Glomerular visceral epithelial cell (primary cell): ENCODE measurements at regions not wholly inside any gene's neighbourhood (a gene's known extent, or its start where the extent isn't known, plus 50 kb on each side); places are given as distances from the start of the nearest gene placed in this dataset.
"Not testable (repeated sequence)": the region's sequence is repeated elsewhere in the genome, so short reads cannot be mapped to it uniquely, and the experiment has no call there.

Source experiments
- DNase-seq: peaks from one replicate; pipeline ENCODE4 v3.0.0-alpha.2; 2016; ENCODE audit errors: extremely low spot score

- peak; percentile 68 for DNase-seq
Measured at GRCh38 chr6:106746652-106747051, 117.3 kb downstream of the QRSL1 start.

GRCh38 chr6:106745824-106746582 is 116.6 kb downstream of the QRSL1 start:
- DNase-seq: peak; percentile 9

- DNase-seq: no peak
Measured at GRCh38 chr6:106745197-106745770, 115.9 kb downstream of the QRSL1 start.

GRCh38 chr6:106744781-106745180 is 115.4 kb downstream of the QRSL1 start:
- DNase-seq: no peak

- DNase-seq: not testable (repeated sequence)
Measured at GRCh38 chr6:106744029-106744428, 114.7 kb downstream of the QRSL1 start.

- DNase-seq: no peak
Measured at GRCh38 chr6:106743612-106744011, 114.2 kb downstream of the QRSL1 start.

- DNase-seq: no peak
Measured at GRCh38 chr6:106740287-106740686, 110.9 kb downstream of the QRSL1 start.

GRCh38 chr6:106739387-106739786 is 110.0 kb downstream of the QRSL1 start:
- DNase-seq: peak; percentile 88

GRCh38 chr6:106736502-106736901 is 107.1 kb downstream of the QRSL1 start:
- no peak for DNase-seq

DNA sequence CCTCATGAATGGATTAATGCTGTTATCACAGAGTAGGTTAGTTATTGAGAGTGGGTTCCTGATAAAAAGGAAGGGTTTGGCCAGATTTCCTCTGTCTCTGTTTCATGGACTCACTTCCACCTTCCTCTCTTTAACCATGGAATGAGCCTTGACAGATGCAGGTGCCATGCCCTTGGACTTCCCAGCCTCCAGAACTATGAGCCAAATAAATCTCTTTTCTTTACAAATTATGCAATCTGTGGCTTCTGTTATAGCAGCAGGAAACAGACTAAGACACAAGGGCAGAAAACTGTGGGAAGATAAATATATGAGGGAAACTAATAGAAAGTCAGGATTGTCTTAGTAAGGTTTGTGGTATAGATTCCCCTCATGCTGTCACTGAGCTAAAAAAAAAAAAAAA is 106.5 kb downstream of the QRSL1 start:
- no peak for DNase-seq

GRCh38 chr6:106735136-106735633 is 105.8 kb downstream of the QRSL1 start:
- no peak for DNase-seq

- DNase-seq: no peak
Measured at GRCh38 chr6:106733386-106733785, 104.0 kb downstream of the QRSL1 start.

DNA sequence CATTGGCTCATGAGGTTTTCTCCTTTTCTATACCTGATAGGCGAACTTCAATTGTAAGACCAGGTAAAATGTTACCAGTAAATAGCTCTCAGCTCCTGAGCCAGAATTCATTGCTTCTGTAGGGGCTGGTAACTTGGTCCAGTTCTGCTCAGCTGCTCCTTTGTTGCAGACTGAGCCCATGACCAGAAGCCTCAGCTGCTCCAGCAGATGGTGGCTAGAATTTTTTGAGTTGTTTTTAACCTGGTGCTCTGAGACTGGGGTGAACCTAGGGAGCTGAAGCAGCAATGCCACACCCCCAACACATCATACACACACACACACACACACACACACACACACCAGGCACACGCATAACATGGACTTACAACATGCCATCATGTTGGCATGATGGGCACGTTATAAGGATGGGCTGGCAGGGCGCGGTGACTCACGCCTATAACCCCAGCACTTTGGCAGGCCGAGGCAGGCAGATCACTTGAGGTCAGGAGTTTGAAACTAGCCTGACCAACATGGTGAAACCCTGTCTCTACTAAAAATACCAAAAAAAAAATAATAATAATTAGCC is 103.1 kb downstream of the QRSL1 start:
- DNase-seq: no peak

DNA sequence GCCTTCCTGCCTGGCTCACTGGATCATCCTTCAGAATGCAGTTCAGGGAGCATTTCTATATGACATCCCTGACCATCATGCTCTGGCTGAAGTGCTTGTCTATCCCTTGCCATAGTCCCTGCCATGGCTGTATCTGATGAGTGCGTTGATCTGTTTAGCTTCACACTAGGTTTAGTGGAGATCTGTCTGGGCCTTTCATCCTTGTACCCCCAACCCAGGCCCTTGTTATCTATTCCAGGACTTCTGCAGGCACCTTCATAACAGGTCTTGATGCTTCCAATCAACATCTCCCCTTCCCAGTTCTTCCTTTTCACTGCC is 102.4 kb downstream of the QRSL1 start:
- DNase-seq: no peak

DNA sequence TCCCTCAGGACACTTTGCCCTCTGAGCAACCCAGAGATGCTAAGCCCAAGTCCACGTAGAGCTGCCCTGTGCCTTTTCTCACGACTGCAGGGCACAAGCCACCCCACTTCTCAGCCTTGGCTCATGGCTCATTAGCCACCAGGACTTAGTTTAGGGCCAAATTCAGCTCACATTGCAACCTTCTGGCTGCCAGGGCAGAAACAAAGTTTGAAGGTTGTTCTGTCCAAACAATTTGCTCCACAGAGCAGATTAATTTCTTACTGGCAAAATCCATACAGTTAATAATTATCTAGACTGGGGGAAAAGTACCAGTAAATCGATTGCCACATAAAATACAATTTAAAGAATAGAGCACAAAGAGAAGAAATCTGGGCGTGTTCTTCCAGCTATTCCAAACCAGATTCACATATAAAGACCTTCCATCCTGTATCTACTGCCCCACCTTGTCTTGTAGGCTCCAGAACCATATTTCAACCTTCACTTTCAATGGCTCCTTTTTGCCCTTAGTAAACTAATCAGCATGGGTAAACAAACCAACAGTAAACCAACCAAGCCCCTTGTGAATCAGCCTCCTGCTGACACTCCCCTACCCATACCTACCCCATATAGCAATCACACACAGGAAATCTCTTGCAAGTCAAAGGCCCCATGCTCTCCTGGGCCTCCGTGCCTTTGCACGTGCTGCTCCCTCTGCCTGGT is 101.9 kb downstream of the QRSL1 start:
- DNase-seq: peak; percentile 51

DNA sequence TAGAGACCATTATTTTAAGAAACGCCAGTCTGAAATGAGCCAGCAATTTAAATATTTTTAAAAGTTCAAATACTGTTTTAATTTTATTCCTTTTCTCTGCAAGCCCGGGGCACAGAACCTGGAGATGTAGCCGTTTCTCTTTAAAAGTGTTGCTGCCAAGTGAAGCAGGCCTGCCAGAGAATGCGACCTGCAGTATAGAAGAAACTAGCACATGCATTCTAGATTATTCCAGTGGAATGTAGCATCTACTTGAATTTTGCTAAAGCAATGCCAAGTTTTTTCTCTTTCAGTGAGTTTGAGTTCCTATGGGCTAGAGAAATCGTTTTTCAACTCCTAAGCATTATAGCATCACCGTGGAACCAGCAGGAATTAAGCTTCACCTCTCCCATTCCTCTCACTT is 101.3 kb downstream of the QRSL1 start:
- DNase-seq: no peak

DNA sequence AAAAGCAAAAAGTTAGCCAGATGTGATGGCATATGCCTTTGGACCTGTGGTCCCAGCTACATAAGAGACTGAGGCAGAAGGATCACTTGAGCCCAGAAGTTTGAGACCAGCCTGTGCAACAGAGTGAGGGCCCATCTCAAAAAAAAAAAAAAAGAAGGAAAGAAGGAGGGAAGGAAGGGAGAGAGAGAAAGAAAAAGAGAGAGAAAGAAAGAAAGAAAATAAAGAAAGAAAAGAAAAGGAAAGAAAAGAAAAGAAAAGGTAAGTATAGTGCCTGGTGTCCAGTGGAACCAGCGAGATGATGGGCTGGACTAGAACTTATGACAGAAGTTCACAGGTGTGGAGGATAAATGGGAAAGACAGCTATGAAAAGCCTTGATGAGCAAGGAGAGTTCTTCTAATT is 100.9 kb downstream of the QRSL1 start:
- DNase-seq: no peak

- DNase-seq: no peak
Measured at GRCh38 chr6:106729841-106730240, 100.5 kb downstream of the QRSL1 start.

GRCh38 chr6:106728296-106728870 is 99.0 kb downstream of the QRSL1 start:
- DNase-seq: no peak

DNA sequence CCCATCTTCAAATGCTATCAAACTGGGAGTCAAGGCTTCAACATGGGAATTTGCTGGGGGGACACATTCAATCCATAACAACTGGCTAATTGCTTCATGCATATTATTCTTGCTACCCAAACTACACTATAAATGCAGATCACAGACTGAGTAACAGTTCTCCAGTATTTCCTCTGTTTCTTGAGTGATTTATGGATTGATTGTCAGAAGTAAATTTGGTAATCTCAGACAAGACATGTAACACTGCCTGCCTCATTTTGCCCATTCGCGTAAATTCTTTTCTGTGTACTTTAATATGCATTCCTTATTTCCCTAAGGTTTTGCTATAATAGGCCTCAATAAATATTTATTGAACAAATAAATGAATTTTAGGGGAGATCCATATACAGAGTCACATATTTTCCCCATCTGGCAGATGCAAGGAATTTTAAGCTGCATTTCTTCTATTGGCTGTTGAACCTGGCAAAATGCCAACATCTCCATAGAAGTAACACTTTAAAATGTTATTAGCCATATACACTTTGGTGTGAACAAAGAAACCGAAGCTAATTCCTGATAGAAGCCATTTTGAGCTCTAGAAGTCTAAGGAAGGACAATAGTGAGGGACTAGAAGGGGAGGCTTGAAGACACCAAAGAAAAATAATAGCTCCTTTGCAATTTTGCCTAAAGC is 98.2 kb downstream of the QRSL1 start:
- no peak for DNase-seq

DNA sequence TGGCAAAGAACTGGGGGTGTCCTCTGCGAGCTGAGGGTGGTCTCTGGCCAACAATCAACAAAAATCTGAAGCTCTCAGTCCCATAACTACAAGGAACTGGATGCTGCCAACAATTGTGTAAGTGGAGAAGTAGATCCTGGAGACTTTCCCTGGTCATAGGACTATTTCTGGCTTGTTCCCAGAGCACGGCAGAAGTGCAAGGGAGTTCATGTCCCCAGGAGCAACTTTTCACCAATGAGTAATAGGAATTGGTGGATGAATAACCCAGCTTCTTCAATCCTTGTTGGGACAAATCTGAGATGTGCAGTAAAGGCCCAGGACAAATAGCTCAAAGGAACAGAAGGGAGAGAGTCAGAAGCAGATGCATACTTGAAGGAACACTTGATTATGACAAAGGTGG is 95.5 kb downstream of the QRSL1 start:
- peak; percentile 76 for DNase-seq

DNA sequence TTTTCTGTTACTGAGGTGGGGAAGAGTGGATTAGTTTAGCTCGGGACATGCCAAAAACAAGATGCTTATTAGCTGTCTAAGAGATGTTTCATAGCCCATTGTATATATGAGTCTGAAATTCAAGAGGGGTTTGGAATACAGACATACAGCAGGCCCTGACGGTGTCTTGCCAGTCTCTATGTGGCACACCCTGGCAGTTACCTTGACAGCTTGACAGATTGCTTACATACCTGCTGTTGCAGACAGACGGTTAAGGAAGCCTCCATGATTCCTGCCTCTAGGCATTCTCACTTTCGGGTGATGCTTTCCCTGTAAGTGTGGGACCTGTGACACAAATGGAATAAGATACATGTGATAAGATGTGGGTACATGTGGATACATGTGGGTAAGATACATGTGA is 95.0 kb downstream of the QRSL1 start:
- DNase-seq: no peak
